ENCODE measurements at regions not wholly inside any gene's neighbourhood (a gene's known extent, or its start where the extent isn't known, plus 50 kb on each side); places are given as distances from the start of the nearest gene placed in this dataset.

GRCh38 chr7:126185959-126186580 lies 1066.7 kb downstream of the GRM8 start:
- DNase-seq (no peak), ATAC-seq (no peak)
- intact Hi-C loops (cut with DNase I): no loop called here
- Histone ChIP-seq H3K27ac (no peak overlapping the region), H3K4me3 (no peak overlapping the region), H3K27me3 (no peaks in the 10 kb centered on the region), H3K36me3 (no peaks in the 10 kb centered on the region), H3K9me3 (peaks cover 0 to 41% (median 0%) of the 10 kb centered on the region in 11 donors), H3K4me1 (no peaks in the 10 kb centered on the region)
- WGBS, 2 donors: 57 to 61% methylated on average over 7 of the region's 7 CpGs
- no peak for TF ChIP-seq CTCF (IDR thresholded peaks at IDR 0.05)

DNA sequence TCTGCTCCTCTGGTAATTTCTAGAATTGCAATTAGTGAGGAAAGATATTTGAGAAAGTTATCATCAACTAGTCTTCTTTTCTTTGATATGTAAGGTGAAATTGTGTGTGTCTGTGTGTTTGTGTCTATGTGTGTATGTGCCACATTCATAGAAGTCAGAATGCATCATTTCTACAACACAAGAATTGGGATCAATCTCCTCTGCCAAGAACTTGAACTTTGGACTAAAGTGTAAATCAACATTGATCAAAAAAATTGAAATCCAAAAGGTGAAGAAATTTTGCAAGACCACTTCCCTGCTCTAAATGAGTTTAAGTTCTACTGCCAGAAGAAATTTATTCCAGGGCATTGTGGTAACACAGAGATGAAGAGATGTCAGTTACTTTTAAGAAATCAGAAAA lies 1072.8 kb downstream of the GRM8 start:
- DNase-seq: no peak
- Histone ChIP-seq H3K27me3 (no peaks in the 10 kb centered on the region), H3K4me3 (no peak overlapping the region), H3K36me3 (no peaks in the 10 kb centered on the region), H3K4me1 (no peaks in the 10 kb centered on the region), H3K9me3 (peaks cover 0 to 31% (median 0%) of the 10 kb centered on the region in 11 donors), H3K27ac (no peak overlapping the region)
- TF ChIP-seq CTCF (IDR thresholded peaks at IDR 0.05): no peak
- intact Hi-C loops (cut with DNase I): no loop called here
- no peak for ATAC-seq

- H3K27me3 ChIP-seq: no peaks in the 10 kb centered on the region
- no peaks in the 10 kb centered on the region for H3K36me3 ChIP-seq
- H3K4me1 ChIP-seq: no peaks in the 10 kb centered on the region
- ATAC-seq (no peak), DNase-seq (no peak)
- peaks cover 0 to 26% (median 0%) of the 10 kb centered on the region in 11 donors for H3K9me3 ChIP-seq
- no peak overlapping the region for H3K4me3 ChIP-seq
- TF ChIP-seq CTCF (IDR thresholded peaks at IDR 0.05): no peak
- intact Hi-C loops (cut with DNase I): no loop called here
- H3K27ac ChIP-seq: no peak overlapping the region
Observed at GRCh38 chr7:126178865-126179264, 1073.9 kb downstream of the GRM8 start.

GRCh38 chr7:126177782-126178181 lies 1075.0 kb downstream of the GRM8 start:
- intact Hi-C loops (cut with DNase I): no loop called here
- ATAC-seq (no peak), DNase-seq (no peak)
- H3K27ac ChIP-seq: no peak overlapping the region
- H3K4me1 ChIP-seq: no peaks in the 10 kb centered on the region
- TF ChIP-seq CTCF (IDR thresholded peaks at IDR 0.05): no peak
- peaks cover 0 to 25% (median 0%) of the 10 kb centered on the region in 11 donors for H3K9me3 ChIP-seq
- no peaks in the 10 kb centered on the region for H3K36me3 ChIP-seq
- no peaks in the 10 kb centered on the region for H3K27me3 ChIP-seq
- H3K4me3 ChIP-seq: no peak overlapping the region
- 56 to 61% methylated on average over 1 of the region's 1 CpG for WGBS, 2 donors

All from heart right ventricle (tissue), 16 donors.